HepG2 (cell line): ENCODE measurements at regions not wholly inside any gene's neighbourhood (a gene's known extent, or its start where the extent isn't known, plus 50 kb on each side); places are given as distances from the start of the nearest gene placed in this dataset.

Experiments used
- ARID2 ChIP-seq: sonication (generic); formaldehyde crosslinking; IDR thresholded peaks from 2 replicates; pipeline ENCODE4 v1.8.1; 2022; ENCODE audit warnings: mild to moderate bottlenecking, missing genetic modification reagents, borderline replicate concordance
- CHD2 ChIP-seq: IDR thresholded peaks from 2 replicates; pipeline ENCODE4 v1.6.1; 2011; ENCODE audit warnings: low read depth, low read length, improper control_type of control experiment
- FIP1L1 ChIP-seq: fragments of 200-400 bp; formaldehyde crosslinking; IDR thresholded peaks from 2 replicates; pipeline ENCODE4 v1.6.1; 2018; ENCODE audit warnings: low read depth, mild to moderate bottlenecking, low read length, moderate library complexity, borderline replicate concordance; ENCODE audit not compliant: insufficient read depth
- HNF4G ChIP-seq, 2 experiments: sonication (generic) in 1 of 2; formaldehyde crosslinking in 1 of 2; IDR thresholded peaks; 2 replicates each; pipeline versions ENCODE4 v1.4.0 to v1.6.1; 2011 to 2020; ENCODE audit warnings: borderline replicate concordance in 2 of 2, low read depth in 2 of 2, mild to moderate bottlenecking in 2 of 2, low read length in 1 of 2, missing genetic modification reagents in 1 of 2, moderate library complexity in 1 of 2
- HNRNPUL1 ChIP-seq: fragments of 200-400 bp; formaldehyde crosslinking; IDR thresholded peaks from 2 replicates; pipeline ENCODE4 v1.6.1; 2017; ENCODE audit warnings: low read depth, mild to moderate bottlenecking, low read length, moderate library complexity
- POLR2G ChIP-seq: fragments of 200-400 bp; formaldehyde crosslinking; IDR thresholded peaks from 2 replicates; pipeline ENCODE4 v1.6.1; 2018; ENCODE audit warnings: mild to moderate bottlenecking, low read depth, low read length, moderate library complexity
- U2AF1 ChIP-seq: fragments of 200-400 bp; formaldehyde crosslinking; optimal IDR thresholded peaks from 2 replicates; pipeline ENCODE3; 2017; ENCODE audit warnings: mild to moderate bottlenecking, low read depth, low read length
- ZBTB14 ChIP-seq: sonication (generic); formaldehyde crosslinking; IDR thresholded peaks from 2 replicates; pipeline ENCODE4 v1.4.0; 2020; ENCODE audit warnings: missing genetic modification reagents
- ZGPAT ChIP-seq: IDR thresholded peaks from 2 replicates; pipeline ENCODE4 v1.6.1; 2016; ENCODE audit warnings: mild to moderate bottlenecking
- ZNF256 ChIP-seq: sonication (generic); formaldehyde crosslinking; conservative IDR thresholded peaks from 2 replicates; pipeline ENCODE4 v1.4.0; 2020; ENCODE audit warnings: missing genetic modification reagents
- ZNF260 ChIP-seq: sonication (generic); formaldehyde crosslinking; IDR thresholded peaks from 2 replicates; pipeline ENCODE4 v1.4.0; 2020; ENCODE audit warnings: missing genetic modification reagents, low read depth, mild to moderate bottlenecking, borderline replicate concordance
- TF ChIP-seq, protein P1 (sequence below): sonication (generic); formaldehyde crosslinking; IDR thresholded peaks from 2 replicates; pipeline ENCODE4 v1.4.0; 2020; ENCODE audit warnings: missing genetic modification reagents
- TF ChIP-seq, protein P2 (sequence below): IDR thresholded peaks from 2 replicates; pipeline ENCODE4 v1.6.1; 2016; ENCODE audit warnings: low read depth

- TF ChIP-seq ZGPAT (CRISPR knock-in tag), result no peak
- no peak for TF ChIP-seq POLR2G
- TF ChIP-seq CHD2, result no peak
- TF ChIP-seq ZNF256, result no peak
- no peak for TF ChIP-seq ZBTB14 (CRISPR knock-in tag)
- no peak for TF ChIP-seq ARID2
- no peak for TF ChIP-seq FIP1L1
- TF ChIP-seq HNRNPUL1, result no peak
- TF ChIP-seq U2AF1, result no peak
- TF ChIP-seq, protein P1, sequence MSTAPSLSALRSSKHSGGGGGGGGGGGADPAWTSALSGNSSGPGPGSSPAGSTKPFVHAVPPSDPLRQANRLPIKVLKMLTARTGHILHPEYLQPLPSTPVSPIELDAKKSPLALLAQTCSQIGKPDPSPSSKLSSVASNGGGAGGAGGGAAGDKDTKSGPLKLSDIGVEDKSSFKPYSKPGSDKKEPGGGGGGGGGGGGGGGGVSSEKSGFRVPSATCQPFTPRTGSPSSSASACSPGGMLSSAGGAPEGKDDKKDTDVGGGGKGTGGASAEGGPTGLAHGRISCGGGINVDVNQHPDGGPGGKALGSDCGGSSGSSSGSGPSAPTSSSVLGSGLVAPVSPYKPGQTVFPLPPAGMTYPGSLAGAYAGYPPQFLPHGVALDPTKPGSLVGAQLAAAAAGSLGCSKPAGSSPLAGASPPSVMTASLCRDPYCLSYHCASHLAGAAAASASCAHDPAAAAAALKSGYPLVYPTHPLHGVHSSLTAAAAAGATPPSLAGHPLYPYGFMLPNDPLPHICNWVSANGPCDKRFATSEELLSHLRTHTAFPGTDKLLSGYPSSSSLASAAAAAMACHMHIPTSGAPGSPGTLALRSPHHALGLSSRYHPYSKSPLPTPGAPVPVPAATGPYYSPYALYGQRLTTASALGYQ, result no peak
- TF ChIP-seq ZNF260, result no peak
- TF ChIP-seq, protein P2, sequence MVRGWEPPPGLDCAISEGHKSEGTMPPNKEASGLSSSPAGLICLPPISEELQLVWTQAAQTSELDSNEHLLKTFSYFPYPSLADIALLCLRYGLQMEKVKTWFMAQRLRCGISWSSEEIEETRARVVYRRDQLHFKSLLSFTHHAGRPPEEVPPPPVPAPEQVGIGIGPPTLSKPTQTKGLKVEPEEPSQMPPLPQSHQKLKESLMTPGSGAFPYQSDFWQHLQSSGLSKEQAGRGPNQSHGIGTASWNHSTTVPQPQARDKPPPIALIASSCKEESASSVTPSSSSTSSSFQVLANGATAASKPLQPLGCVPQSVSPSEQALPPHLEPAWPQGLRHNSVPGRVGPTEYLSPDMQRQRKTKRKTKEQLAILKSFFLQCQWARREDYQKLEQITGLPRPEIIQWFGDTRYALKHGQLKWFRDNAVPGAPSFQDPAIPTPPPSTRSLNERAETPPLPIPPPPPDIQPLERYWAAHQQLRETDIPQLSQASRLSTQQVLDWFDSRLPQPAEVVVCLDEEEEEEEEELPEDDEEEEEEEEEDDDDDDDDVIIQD (CRISPR knock-in tag), result no peak
- no peak for TF ChIP-seq HNF4G (IDR thresholded peaks at IDR 0.05; ENCODE audit: borderline replicate concordance, low read depth, low read length)
- TF ChIP-seq HNF4G (CRISPR knock-in tag; IDR thresholded peaks at IDR 0.05; ENCODE audit: borderline replicate concordance, low read depth), result no peak
These were observed 135.5 kb upstream of the CREB1 start (continued) for GRCh38 chr2:207394203-207394781.
